HG02943 (cell line): ENCODE measurements at regions not wholly inside any gene's neighbourhood (a gene's known extent, or its start where the extent isn't known, plus 50 kb on each side); places are given as distances from the start of the nearest gene placed in this dataset.
"Not testable (repeated sequence)": the region's sequence is repeated elsewhere in the genome, so short reads cannot be mapped to it uniquely, and the experiment has no call there.

Experiments
- ATAC-seq: cut with Tn5 transposase; IDR thresholded peaks from one replicate; pipeline ENCODE4 v1.9.1; 2021; ENCODE audit warnings: mild to moderate bottlenecking, low read depth, moderate library complexity; ENCODE audit not compliant: unreplicated experiment

- ATAC-seq: no peak
These were observed 258.8 kb downstream of the PLOD2 start for GRCh38 chr3:145902166-145902565.

- no peak for ATAC-seq
These were observed 257.4 kb downstream of the PLOD2 start for GRCh38 chr3:145903472-145904013.

- no peak for ATAC-seq
These were observed 256.8 kb downstream of the PLOD2 start for GRCh38 chr3:145904138-145904537.

- no peak for ATAC-seq
These were observed 254.7 kb downstream of the PLOD2 start for GRCh38 chr3:145906301-145906700.

- no peak for ATAC-seq
These were observed 254.2 kb downstream of the PLOD2 start for GRCh38 chr3:145906755-145907154.

- ATAC-seq: no peak
These were observed 250.0 kb downstream of the PLOD2 start for GRCh38 chr3:145911016-145911415.

GRCh38 chr3:145915787-145916186, 245.2 kb downstream of the PLOD2 start:
- no peak for ATAC-seq

GRCh38 chr3:145927736-145928135, 233.2 kb downstream of the PLOD2 start:
- not testable (repeated sequence) for ATAC-seq

GRCh38 chr3:145936971-145937370, 224.0 kb downstream of the PLOD2 start:
- no peak for ATAC-seq

- ATAC-seq: no peak
These were observed 221.6 kb downstream of the PLOD2 start for GRCh38 chr3:145939431-145939830.

GRCh38 chr3:145942052-145942451, 218.9 kb downstream of the PLOD2 start:
- no peak for ATAC-seq

GRCh38 chr3:145943952-145944351, 217.0 kb downstream of the PLOD2 start:
- ATAC-seq: no peak

GRCh38 chr3:145951441-145951840, 209.5 kb downstream of the PLOD2 start:
- no peak for ATAC-seq

GRCh38 chr3:145952536-145952935, 208.4 kb downstream of the PLOD2 start:
- ATAC-seq: no peak

GRCh38 chr3:145953316-145953715, 207.7 kb downstream of the PLOD2 start:
- ATAC-seq: no peak

GRCh38 chr3:145959457-145960088, 201.4 kb downstream of the PLOD2 start:
- ATAC-seq: no peak

- no peak for ATAC-seq
These were observed 197.9 kb downstream of the PLOD2 start for GRCh38 chr3:145963111-145963510.

- ATAC-seq: no peak
These were observed 193.9 kb downstream of the PLOD2 start for GRCh38 chr3:145967043-145967442.

- ATAC-seq: no peak
These were observed 189.8 kb downstream of the PLOD2 start for GRCh38 chr3:145971186-145971585.

GRCh38 chr3:145972851-145973250, 188.1 kb downstream of the PLOD2 start:
- no peak for ATAC-seq

GRCh38 chr3:145981056-145981455, 179.9 kb downstream of the PLOD2 start:
- no peak for ATAC-seq

GRCh38 chr3:145983101-145983500, 177.9 kb downstream of the PLOD2 start:
- no peak for ATAC-seq
